DOHH2 (cell line): ENCODE measurements at regions not wholly inside any gene's neighbourhood (a gene's known extent, or its start where the extent isn't known, plus 50 kb on each side); places are given as distances from the start of the nearest gene placed in this dataset.

ENCODE experiments used
- H3F3A ChIP-seq: fragments of 200-600 bp; sonication (generic), shearing (Covaris generic); 2 replicates; pipeline ENCODE4 v1.6.0; 2016; ENCODE audit warnings: antibody characterized with exemption, mild to moderate bottlenecking; ENCODE audit not compliant: control insufficient read depth, insufficient read depth
- H3K27ac ChIP-seq: fragments of 200-600 bp; sonication (generic); 2 replicates; pipeline ENCODE4 v1.5.1; 2014; ENCODE audit warnings: low read depth, mild to moderate bottlenecking, low read length, moderate library complexity
- H3K27me3 ChIP-seq: fragments of 200-600 bp; sonication (generic); 2 replicates; pipeline ENCODE4 v1.6.1; 2014; ENCODE audit warnings: mild to moderate bottlenecking, low read length, mixed read lengths; ENCODE audit not compliant: control insufficient read depth
- H3K36me3 ChIP-seq: fragments of 200-600 bp; sonication (generic); 2 replicates; pipeline ENCODE4 v1.6.1; 2014; ENCODE audit warnings: mild to moderate bottlenecking, low read length, moderate library complexity, mixed read lengths; ENCODE audit not compliant: control insufficient read depth
- H3K4me1 ChIP-seq: fragments of 200-600 bp; sonication (generic); 2 replicates; pipeline ENCODE4 v1.6.1; 2014; ENCODE audit warnings: mild to moderate bottlenecking, low read length, mixed read lengths; ENCODE audit not compliant: control insufficient read depth
- H3K4me2 ChIP-seq: fragments of 200-600 bp; sonication (generic); 2 replicates; pipeline ENCODE4 v1.6.0; 2014; ENCODE audit warnings: mild to moderate bottlenecking, low read length, moderate library complexity
- H3K4me3 ChIP-seq: fragments of 200-600 bp; sonication (generic); 2 replicates; pipeline ENCODE4 v1.5.1; 2014; ENCODE audit warnings: mild to moderate bottlenecking, low read length, mixed read lengths
- H3K79me2 ChIP-seq: fragments of 200-600 bp; sonication (generic); 2 replicates; pipeline ENCODE4 v1.6.1; 2014; ENCODE audit warnings: mild to moderate bottlenecking, low read length, mixed read lengths; ENCODE audit not compliant: control insufficient read depth
- H3K9me2 ChIP-seq: fragments of 200-600 bp; sonication (generic); replicated peaks from 2 replicates; pipeline ENCODE4 v1.6.1; 2014; ENCODE audit warnings: mild to moderate bottlenecking, low read length, mixed read lengths; ENCODE audit not compliant: control insufficient read depth
- H3K9me3 ChIP-seq: fragments of 200-600 bp; sonication (generic); 2 replicates; pipeline ENCODE4 v1.6.1; 2014; ENCODE audit warnings: antibody characterized with exemption, low read length, mixed read lengths; ENCODE audit not compliant: control insufficient read depth, insufficient read depth
- H4K20me1 ChIP-seq: fragments of 200-600 bp; sonication (generic); 2 replicates; pipeline ENCODE4 v1.6.0; 2014; ENCODE audit warnings: low read depth, mild to moderate bottlenecking, antibody characterized with exemption, low read length, moderate library complexity; ENCODE audit not compliant: control insufficient read depth, insufficient read depth
- CTCF ChIP-seq: fragments of 200-600 bp; sonication (generic); IDR thresholded peaks from one replicate; pipeline ENCODE4 v1.5.1; 2014; ENCODE audit warnings: antibody characterized with exemption, mild to moderate bottlenecking, low read depth, low read length; ENCODE audit not compliant: poor library complexity, severe bottlenecking
- EZH2phosphoT487 ChIP-seq: fragments of 200-600 bp; sonication (generic); IDR thresholded peaks from 2 replicates; pipeline ENCODE4 v1.6.1; 2017; ENCODE audit warnings: borderline replicate concordance, mild to moderate bottlenecking, antibody characterized with exemption, low read length, moderate library complexity, mixed read lengths

GRCh38 chr12:105998561-105998960 is 140.2 kb downstream of the NUAK1 start:
- H3K4me2 ChIP-seq, result no peak overlapping the region
- H3K4me3 ChIP-seq, result no peak overlapping the region
- no peaks in the 10 kb centered on the region for H3F3A ChIP-seq
- TF ChIP-seq CTCF (no peak), EZH2phosphoT487 (no peak)
- H3K27me3 ChIP-seq, result 0 out of 2 replicates have a peak, but pooled peaks cover 2% of the 10 kb centered on the region
- H3K79me2 ChIP-seq, result no peaks in the 10 kb centered on the region
- no peaks in the 10 kb centered on the region for H3K36me3 ChIP-seq
- no peaks in the 10 kb centered on the region for H4K20me1 ChIP-seq
- H3K9me2 ChIP-seq, result no peaks in the 10 kb centered on the region
- no peaks in the 10 kb centered on the region for H3K9me3 ChIP-seq
- no peaks in the 10 kb centered on the region for H3K4me1 ChIP-seq
- no peak overlapping the region for H3K27ac ChIP-seq

GRCh38 chr12:106000382-106001104 is 138.2 kb downstream of the NUAK1 start:
- H3K27ac ChIP-seq, result no peak overlapping the region
- TF ChIP-seq CTCF, result no peak
- TF ChIP-seq EZH2phosphoT487, result no peak
- no peaks in the 10 kb centered on the region for H3K79me2 ChIP-seq
- H3K4me1 ChIP-seq, result no peaks in the 10 kb centered on the region
- H3K4me3 ChIP-seq, result no peak overlapping the region
- no peak overlapping the region for H3K4me2 ChIP-seq
- peaks cover 5% of the 10 kb centered on the region; the same call in 1 of the 2 replicates for H3K27me3 ChIP-seq
- H4K20me1 ChIP-seq, result no peaks in the 10 kb centered on the region
- no peaks in the 10 kb centered on the region for H3K9me3 ChIP-seq
- H3K36me3 ChIP-seq, result no peaks in the 10 kb centered on the region
- no peaks in the 10 kb centered on the region for H3F3A ChIP-seq
- H3K9me2 ChIP-seq, result no peaks in the 10 kb centered on the region

- Histone ChIP-seq H3F3A (no peaks in the 10 kb centered on the region), H3K27ac (no peak overlapping the region), H3K4me2 (no peak overlapping the region), H3K9me3 (no peaks in the 10 kb centered on the region), H4K20me1 (no peaks in the 10 kb centered on the region), H3K36me3 (no peaks in the 10 kb centered on the region), H3K4me1 (no peaks in the 10 kb centered on the region), H3K79me2 (no peaks in the 10 kb centered on the region), H3K9me2 (no peaks in the 10 kb centered on the region), H3K4me3 (no peak overlapping the region), H3K27me3 (peaks cover 5% of the 10 kb centered on the region; the same call in 1 of the 2 replicates)
- TF ChIP-seq CTCF (no peak), EZH2phosphoT487 (no peak)
Measured at GRCh38 chr12:106001105-106001836, 137.5 kb downstream of the NUAK1 start.
